ENCODE measurements at regions not wholly inside any gene's neighbourhood (a gene's known extent, or its start where the extent isn't known, plus 50 kb on each side); places are given as distances from the start of the nearest gene placed in this dataset.

DNA sequence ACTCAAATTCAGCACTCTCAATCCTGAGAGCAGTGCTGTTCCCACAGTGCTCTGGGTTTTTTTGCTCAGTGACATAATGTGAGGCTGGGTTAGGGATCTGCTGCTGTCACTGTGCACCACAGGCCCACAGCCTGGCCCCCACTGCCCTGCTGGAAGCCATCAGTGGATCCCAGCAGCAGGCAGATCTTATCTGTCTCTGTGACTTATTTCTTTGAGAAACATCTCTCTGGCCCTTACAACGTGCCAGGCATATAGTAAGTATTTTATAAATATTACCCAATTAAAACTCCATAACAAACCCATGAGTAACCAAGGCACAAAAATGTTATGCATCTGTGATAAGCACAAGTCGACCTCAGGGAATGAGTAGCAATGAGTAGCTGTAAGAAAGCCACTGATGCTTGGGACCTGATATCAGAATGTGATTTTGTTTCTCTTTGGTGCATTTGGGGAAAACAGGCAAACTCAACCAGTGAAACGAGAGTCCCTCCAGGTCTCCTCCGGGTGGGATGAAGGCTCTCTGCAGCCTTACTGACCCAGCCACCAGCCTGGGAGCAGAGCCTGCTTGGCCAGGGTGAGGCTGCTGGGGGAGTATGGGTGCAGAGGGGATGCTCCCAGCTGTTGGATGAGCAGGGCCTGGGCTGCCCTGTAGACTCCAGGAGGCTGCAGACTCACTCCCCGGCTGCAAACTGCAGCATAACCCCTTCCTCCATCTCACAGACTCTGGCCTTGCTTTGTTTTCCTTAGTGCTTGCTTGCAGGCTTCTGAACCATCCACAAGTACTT is 172.7 kb upstream of the LNX1 start:
- no peaks in the 10 kb centered on the region for H3K4me1 ChIP-seq
- H3K27me3 ChIP-seq (ENCODE audit: low read depth): no peaks in the 10 kb centered on the region; the same call in 1 of the 2 replicates
- DNase-seq (ENCODE audit: low spot score in 2 of 2): no peak
- H3K36me3 ChIP-seq (replicated peaks): no peaks in the 10 kb centered on the region
- no peaks in the 10 kb centered on the region for H3K9me3 ChIP-seq
- in situ Hi-C loops (cut with MboI; ENCODE audit: low sequenced_read_pairs): no loop called here
- H3K4me3 ChIP-seq: no peak overlapping the region

DNA sequence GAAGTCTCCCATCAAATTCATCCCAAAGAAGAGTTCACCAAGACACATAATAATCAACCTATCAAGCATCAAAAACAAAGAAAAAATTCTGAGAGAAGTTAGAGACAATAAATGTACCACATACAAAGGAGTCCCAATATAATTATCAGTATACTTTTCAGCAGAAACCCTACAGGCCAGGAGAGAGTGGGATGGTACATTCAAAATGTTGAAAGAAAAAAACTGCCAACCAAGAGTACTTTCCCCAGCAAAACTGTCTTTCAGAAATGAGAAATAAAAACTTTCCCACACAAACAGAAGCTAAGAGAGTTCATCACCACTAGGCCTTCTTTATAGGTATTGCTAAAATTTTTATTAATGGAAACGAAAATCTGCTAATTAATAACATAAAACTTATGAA is 164.4 kb upstream of the LNX1 start:
- Histone ChIP-seq H3K4me3 (no peak overlapping the region), H3K36me3 (replicated peaks) (no peaks in the 10 kb centered on the region), H3K9me3 (no peaks in the 10 kb centered on the region), H3K27me3 (ENCODE audit: low read depth) (no peaks in the 10 kb centered on the region), H3K4me1 (no peaks in the 10 kb centered on the region)
- DNase-seq (ENCODE audit: low spot score in 2 of 2): no peak
- in situ Hi-C loops (cut with MboI; ENCODE audit: low sequenced_read_pairs): no loop called here

DNA sequence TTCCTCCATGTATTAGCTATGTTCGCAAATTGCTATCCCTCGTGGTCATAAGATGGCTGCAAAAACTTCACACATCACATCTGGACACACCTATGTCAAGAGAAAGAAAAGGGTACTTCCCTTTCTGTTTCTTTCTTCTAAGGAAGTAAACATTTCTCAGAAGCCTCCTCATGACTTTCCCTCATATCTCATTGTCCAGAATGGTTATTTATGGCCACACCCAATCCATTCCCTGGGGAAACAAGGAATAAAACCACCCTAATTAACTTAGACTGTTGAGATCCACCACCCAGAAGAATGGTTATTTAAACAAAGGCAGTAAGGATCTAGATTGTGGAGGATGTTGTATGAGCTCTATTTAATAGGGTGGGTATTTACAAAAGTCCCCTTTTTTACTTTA is 160.8 kb upstream of the LNX1 start:
- no peaks in the 10 kb centered on the region for H3K4me1 ChIP-seq
- in situ Hi-C loops (cut with MboI; ENCODE audit: low sequenced_read_pairs): no loop called here
- H3K27me3 ChIP-seq (ENCODE audit: low read depth): no peaks in the 10 kb centered on the region; the same call in 1 of the 2 replicates
- no peak overlapping the region for H3K4me3 ChIP-seq
- DNase-seq (ENCODE audit: low spot score in 2 of 2): no peak
- H3K36me3 ChIP-seq (replicated peaks): no peaks in the 10 kb centered on the region
- H3K9me3 ChIP-seq: no peaks in the 10 kb centered on the region

DNA sequence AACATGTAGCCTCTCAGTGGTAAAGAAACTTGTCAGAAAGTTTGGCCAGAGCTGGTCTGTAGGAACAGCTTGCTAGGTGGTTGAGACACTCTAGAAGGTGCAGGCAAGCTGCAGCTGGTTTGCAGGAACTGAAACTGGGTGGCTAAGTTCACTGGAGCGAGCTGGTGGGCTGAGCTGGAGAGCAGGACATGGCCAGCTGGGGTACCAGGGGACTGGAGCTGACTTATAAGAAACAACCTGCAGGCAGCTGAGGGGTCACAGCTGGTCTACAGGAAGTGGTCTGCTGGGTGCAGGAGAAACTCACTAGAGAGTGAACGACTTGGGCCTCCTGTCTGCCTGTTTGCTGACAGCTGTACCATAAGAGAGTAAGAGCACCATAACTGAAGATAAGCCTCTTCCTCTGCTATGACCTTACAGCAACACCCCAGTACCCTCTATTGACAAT is 157.1 kb upstream of the LNX1 start:
- in situ Hi-C loops (cut with MboI; ENCODE audit: low sequenced_read_pairs): no loop called here
- DNase-seq (ENCODE audit: low spot score in 2 of 2): no peak
- H3K36me3 ChIP-seq (replicated peaks): no peaks in the 10 kb centered on the region
- no peaks in the 10 kb centered on the region for H3K9me3 ChIP-seq
- no peaks in the 10 kb centered on the region for H3K4me1 ChIP-seq
- no peak overlapping the region for H3K4me3 ChIP-seq
- H3K27me3 ChIP-seq (ENCODE audit: low read depth): peaks cover 5% of the 10 kb centered on the region; the same call in 1 of the 2 replicates

DNA sequence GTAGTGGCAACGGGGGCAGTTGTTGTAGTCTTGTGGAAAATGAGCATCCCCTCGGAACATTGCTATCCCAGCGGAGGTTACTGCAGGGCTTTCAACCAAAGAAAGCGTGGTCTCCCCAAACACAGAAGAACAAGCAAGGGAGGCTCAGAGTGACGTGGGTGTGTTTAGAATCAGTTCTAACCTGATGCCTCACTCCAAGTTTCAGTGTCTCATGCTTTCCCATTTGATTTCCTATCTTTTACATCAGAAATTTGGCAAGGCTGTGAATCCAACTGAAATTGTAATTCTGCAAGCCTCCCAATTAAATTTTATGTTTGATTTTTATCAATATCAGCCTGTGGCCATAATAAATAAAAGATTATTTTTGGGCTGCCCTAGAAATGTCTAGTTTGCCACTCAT is 156.1 kb upstream of the LNX1 start:
- in situ Hi-C loops (cut with MboI; ENCODE audit: low sequenced_read_pairs): no loop called here
- Histone ChIP-seq H3K4me3 (no peak overlapping the region), H3K4me1 (no peaks in the 10 kb centered on the region), H3K27me3 (ENCODE audit: low read depth) (peaks cover 5% of the 10 kb centered on the region; the same call in 1 of the 2 replicates), H3K9me3 (no peaks in the 10 kb centered on the region), H3K36me3 (replicated peaks) (no peaks in the 10 kb centered on the region)
- no peak for DNase-seq (ENCODE audit: low spot score in 2 of 2)

DNA sequence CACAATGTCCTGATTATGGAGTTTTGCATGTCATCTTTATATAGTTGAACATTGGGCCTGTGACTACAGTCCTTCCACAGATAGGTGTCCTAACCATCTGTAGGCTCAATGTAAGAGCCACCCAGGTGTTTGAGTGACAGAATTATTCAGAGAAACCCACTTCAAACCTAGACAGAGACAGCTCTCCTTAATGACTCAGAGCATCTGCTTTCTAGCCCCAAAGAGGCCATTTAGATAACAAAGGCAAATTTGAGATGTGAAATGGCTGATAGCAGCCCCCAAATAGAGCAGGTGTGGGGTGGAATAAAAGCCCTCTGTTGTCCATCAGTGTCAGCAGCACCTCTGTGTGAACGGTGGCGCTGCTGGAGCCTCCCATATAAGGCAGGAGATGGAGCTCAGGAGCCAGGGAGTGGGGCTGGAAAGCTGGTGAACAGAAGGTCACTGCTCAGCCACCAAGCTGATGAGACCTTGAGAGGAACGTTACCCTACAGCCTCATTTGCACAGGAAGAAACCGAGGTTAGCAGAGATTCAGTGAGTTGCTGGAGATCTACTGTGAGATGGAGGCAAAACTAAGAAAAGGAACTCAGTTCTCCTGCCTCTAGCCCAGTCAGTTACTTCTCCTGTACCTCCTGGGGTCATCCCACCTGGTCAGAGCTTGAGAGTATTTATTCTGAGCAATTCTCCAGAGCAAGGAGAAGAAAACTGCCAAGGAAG is 153.3 kb upstream of the LNX1 start:
- H3K27me3 ChIP-seq (ENCODE audit: low read depth): peaks cover 5% of the 10 kb centered on the region; the same call in 1 of the 2 replicates
- H3K9me3 ChIP-seq: no peaks in the 10 kb centered on the region
- H3K36me3 ChIP-seq (replicated peaks): no peaks in the 10 kb centered on the region
- no peak overlapping the region for H3K4me3 ChIP-seq
- DNase-seq (ENCODE audit: low spot score in 2 of 2): no peak
- no peaks in the 10 kb centered on the region for H3K4me1 ChIP-seq
- in situ Hi-C loops (cut with MboI; ENCODE audit: low sequenced_read_pairs): no loop called here

DNA sequence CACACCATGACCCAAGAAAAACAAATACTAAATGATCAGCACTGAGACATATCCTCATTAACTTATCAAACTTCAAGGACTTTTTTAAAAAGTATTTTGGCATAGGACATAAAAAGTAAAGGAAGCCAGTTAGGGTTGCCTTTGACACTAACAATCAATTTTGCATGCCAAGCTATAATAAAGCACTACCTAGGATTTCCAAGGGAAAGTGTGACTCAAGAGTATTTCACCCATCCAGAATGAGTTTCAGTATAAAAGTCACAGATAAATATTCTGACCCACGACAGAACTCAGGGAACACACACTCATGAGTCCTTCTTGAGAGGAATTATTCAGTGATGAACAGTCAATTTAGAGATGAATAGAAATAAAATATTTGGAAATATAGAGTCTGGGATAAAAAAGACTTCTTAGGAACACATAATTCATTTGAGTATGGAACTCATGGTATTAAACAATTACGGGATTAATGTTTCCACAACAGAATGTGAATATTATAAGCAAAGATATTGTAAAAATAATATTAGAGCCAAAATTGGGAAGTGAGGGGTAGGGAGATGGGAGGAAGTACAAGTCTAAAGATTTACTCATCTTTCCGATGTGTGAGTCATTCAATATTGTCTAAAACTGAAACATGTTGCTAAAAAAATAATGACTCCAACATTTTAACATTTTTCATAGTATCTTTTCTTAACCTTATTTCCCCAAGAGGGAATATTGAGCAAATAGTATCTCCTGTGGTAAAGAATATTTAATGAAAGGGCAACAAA is 143.5 kb upstream of the LNX1 start:
- in situ Hi-C loops (cut with MboI; ENCODE audit: low sequenced_read_pairs): no loop called here
- Histone ChIP-seq H3K4me1 (no peaks in the 10 kb centered on the region), H3K27me3 (ENCODE audit: low read depth) (no peaks in the 10 kb centered on the region; the same call in 1 of the 2 replicates), H3K4me3 (no peak overlapping the region), H3K9me3 (no peaks in the 10 kb centered on the region), H3K36me3 (replicated peaks) (no peaks in the 10 kb centered on the region)
- no peak for DNase-seq (ENCODE audit: low spot score in 2 of 2)

DNA sequence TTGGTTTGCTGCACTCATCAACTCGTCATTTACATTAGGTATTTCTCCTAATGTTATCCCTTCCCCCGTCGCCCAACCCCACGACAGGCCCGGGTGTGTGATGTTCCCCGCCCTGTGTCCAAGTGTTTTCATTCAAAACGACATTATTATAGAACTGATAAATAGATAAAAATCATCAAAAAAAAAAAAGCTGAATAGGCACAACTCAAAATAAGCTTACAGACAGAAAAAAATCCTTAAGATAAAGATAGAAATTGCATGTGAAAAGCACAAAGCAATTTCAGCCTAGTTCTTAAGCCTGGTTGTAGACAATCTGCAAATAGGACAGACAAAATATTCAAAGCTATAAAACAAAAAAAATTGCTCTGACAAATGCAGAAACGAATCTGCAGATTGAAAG is 142.9 kb upstream of the LNX1 start:
- H3K36me3 ChIP-seq (replicated peaks): no peaks in the 10 kb centered on the region
- no peak overlapping the region for H3K4me3 ChIP-seq
- no peaks in the 10 kb centered on the region; the same call in 1 of the 2 replicates for H3K27me3 ChIP-seq (ENCODE audit: low read depth)
- no peak for DNase-seq (ENCODE audit: low spot score in 2 of 2)
- no peaks in the 10 kb centered on the region for H3K9me3 ChIP-seq
- no peaks in the 10 kb centered on the region for H3K4me1 ChIP-seq
- in situ Hi-C loops (cut with MboI; ENCODE audit: low sequenced_read_pairs): no loop called here

DNA sequence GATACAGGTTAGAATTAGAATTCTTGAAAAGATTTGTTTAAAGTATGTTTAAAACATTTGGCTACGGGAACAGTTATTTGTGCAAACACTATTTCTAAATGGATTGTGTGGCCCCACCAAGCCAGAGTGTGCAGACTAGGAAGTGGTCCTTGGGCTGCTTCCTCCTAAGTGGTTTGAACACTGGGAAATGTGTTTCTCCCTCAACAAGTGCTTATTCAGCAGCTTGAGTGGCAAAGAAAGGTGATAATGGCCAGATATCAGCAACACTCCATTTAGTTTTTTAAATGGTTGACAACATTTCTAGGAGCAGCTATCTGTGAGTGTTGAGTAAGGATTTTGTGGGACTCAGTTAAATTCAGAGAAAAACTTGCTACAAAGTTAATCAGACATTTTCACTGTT is 141.4 kb upstream of the LNX1 start:
- Histone ChIP-seq H3K27me3 (ENCODE audit: low read depth) (no peaks in the 10 kb centered on the region; the same call in 1 of the 2 replicates), H3K36me3 (replicated peaks) (no peaks in the 10 kb centered on the region), H3K4me1 (no peaks in the 10 kb centered on the region), H3K9me3 (no peaks in the 10 kb centered on the region), H3K4me3 (no peak overlapping the region)
- in situ Hi-C loops (cut with MboI; ENCODE audit: low sequenced_read_pairs): no loop called here
- no peak for DNase-seq (ENCODE audit: low spot score in 2 of 2)

DNA sequence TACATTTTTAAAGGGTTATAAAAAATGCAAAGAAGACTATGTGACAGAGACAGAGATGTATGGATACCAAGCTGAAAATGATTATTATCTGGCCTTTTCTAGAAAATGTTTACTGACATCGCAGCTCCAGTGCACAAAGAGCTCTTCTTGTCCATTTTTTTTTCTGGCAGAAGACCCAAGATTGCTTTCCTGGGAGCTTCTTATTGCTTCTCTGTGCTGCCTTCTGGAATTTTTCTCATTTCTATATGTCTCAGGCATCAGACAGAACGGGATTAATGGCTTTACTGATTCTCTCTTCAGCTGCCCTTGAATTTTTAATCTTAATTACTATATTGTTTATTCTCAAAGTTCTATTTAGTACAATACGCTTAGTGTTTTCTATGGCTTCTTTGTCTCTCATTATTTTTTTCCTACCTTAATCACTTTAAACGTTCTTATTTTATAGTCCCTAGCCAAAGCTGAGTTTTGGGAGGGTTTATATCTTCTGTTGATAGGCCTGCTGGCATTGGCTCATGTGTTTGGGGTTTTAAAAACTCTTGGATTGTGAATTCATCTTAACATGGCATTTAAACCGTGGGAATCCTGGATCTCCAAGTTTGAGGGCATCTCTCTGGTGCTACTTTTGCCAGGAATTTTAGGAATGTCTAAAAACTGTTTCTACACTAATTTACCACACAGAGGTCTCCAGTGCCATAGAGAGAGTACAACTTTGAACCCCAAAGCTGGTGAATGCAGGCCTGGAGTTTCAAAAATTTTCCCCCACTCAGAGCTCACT is 138.9 kb upstream of the LNX1 start:
- H3K4me1 ChIP-seq: no peaks in the 10 kb centered on the region
- in situ Hi-C loops (cut with MboI; ENCODE audit: low sequenced_read_pairs): no loop called here
- no peak for DNase-seq (ENCODE audit: low spot score in 2 of 2)
- no peaks in the 10 kb centered on the region for H3K9me3 ChIP-seq
- no peaks in the 10 kb centered on the region; the same call in 1 of the 2 replicates for H3K27me3 ChIP-seq (ENCODE audit: low read depth)
- no peak overlapping the region for H3K4me3 ChIP-seq
- no peaks in the 10 kb centered on the region for H3K36me3 ChIP-seq (replicated peaks)

DNA sequence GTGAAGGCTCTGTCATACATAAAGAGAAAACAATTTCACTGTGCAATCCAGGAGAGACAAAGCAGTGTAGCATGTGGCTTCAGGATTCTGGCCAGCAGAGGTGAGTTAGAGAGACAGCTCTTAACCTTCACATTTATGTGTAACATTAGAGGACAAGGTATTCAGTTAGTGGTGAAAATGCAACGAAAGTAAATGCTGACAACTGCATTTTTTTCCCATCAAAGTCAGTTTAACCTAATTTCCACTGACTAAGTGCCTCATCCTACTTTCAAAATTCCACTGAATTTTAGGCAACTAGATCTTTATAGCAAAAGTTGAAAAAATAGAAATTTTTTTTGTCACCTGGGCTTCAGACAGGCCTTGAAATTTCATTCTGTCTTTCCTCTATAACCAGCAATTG is 130.8 kb upstream of the LNX1 start:
- no peak overlapping the region for H3K4me3 ChIP-seq
- no peaks in the 10 kb centered on the region for H3K4me1 ChIP-seq
- no peaks in the 10 kb centered on the region for H3K36me3 ChIP-seq (replicated peaks)
- in situ Hi-C loops (cut with MboI; ENCODE audit: low sequenced_read_pairs): loop anchor here (25.0 kb wide), 1 partner anchor 515 kb away; the partner anchor contains the start of gene PDGFRA
- H3K27me3 ChIP-seq (ENCODE audit: low read depth): no peaks in the 10 kb centered on the region; the same call in 1 of the 2 replicates
- DNase-seq (ENCODE audit: low spot score in 2 of 2): no peak
- H3K9me3 ChIP-seq: no peaks in the 10 kb centered on the region

DNA sequence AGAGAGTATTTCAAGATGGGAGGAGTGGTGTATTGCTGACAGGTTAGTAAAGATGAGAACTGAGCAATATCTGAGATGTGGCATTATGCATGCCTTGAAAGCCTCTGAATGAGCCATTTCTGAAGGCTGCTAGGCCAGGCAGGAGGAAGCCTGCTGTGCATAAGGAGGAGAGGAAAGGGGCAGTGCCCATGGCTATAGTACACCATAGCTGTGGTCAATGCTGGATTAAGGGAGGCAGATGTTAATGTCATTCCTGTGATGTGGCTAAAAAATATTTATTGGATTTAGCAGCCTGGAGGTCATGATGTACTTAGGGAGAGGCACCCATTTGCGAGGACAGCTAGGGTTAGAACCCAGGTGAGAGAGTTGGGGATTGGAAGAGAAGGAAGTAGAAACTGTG is 130.0 kb upstream of the LNX1 start:
- in situ Hi-C loops (cut with MboI; ENCODE audit: low sequenced_read_pairs): loop anchor here (25.0 kb wide), 1 partner anchor 516 kb away; the partner anchor contains the start of gene PDGFRA
- Histone ChIP-seq H3K36me3 (replicated peaks) (no peaks in the 10 kb centered on the region), H3K4me1 (no peaks in the 10 kb centered on the region), H3K4me3 (no peak overlapping the region), H3K9me3 (no peaks in the 10 kb centered on the region), H3K27me3 (ENCODE audit: low read depth) (no peaks in the 10 kb centered on the region; the same call in 1 of the 2 replicates)
- no peak for DNase-seq (ENCODE audit: low spot score in 2 of 2)

DNA sequence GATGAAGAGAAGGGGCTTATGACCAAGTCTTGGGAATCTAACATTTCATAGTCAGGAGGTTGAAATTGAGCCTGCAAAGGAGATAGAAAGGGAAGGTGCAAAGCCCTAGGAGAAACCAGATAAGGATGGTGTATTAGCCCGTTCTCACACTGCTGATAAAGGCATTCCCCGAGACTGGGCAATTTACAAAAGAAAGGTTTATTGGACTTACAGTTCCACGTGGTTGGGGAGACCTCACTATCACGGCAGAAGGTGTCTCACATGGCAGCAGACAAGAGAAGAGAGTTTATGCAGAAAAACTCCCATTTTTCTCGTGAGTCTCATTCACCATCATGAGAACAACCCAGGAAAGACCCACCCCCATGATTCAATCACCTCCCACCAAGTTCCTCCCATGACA is 129.5 kb upstream of the LNX1 start:
- Histone ChIP-seq H3K9me3 (no peaks in the 10 kb centered on the region), H3K36me3 (replicated peaks) (no peaks in the 10 kb centered on the region), H3K27me3 (ENCODE audit: low read depth) (no peaks in the 10 kb centered on the region; the same call in 1 of the 2 replicates), H3K4me3 (no peak overlapping the region), H3K4me1 (no peaks in the 10 kb centered on the region)
- DNase-seq (ENCODE audit: low spot score in 2 of 2): no peak
- in situ Hi-C loops (cut with MboI; ENCODE audit: low sequenced_read_pairs): loop anchor here (25.0 kb wide), 1 partner anchor 517 kb away; the partner anchor contains the start of gene PDGFRA

All from HAP-1 (cell line).